BLaER1 treated with 17β-estradiol and CSF1 and Interleukin-3, amounts not matched to agents 10 nM and 100 nM (cell line): ENCODE measurements at regions not wholly inside any gene's neighbourhood (a gene's known extent, or its start where the extent isn't known, plus 50 kb on each side); places are given as distances from the start of the nearest gene placed in this dataset.

Experiments used
- H3K27ac ChIP-seq, 11 experiments: shearing (Covaris generic); formaldehyde crosslinking; 2 replicates each; pipeline ENCODE4 v1.8.1; 2022
- H3K27me3 ChIP-seq, 11 experiments: shearing (Covaris generic); formaldehyde crosslinking; 2 replicates each; pipeline ENCODE4 v1.8.1; 2022
- H3K36me3 ChIP-seq, 11 experiments: shearing (Covaris generic); formaldehyde crosslinking; 2 replicates each; pipeline ENCODE4 v1.8.1; 2022
- H3K4me1 ChIP-seq, 10 experiments: shearing (Covaris generic); formaldehyde crosslinking; 2 replicates each; pipeline ENCODE4 v1.8.1; 2022
- H3K4me2 ChIP-seq, 11 experiments: shearing (Covaris generic); formaldehyde crosslinking; 2 replicates each; pipeline ENCODE4 v1.8.1; 2022
- H3K4me3 ChIP-seq, 10 experiments: shearing (Covaris generic); formaldehyde crosslinking; 2 replicates each; pipeline ENCODE4 v1.8.1; 2022
- H3K9ac ChIP-seq, 11 experiments: shearing (Covaris generic); formaldehyde crosslinking; 2 replicates each; pipeline ENCODE4 v1.8.1; 2022
- H3K9me3 ChIP-seq, 11 experiments: shearing (Covaris generic); formaldehyde crosslinking; replicated peaks in 1 of 11; 2 replicates each; pipeline ENCODE4 v1.8.1; 2022
- H4K20me1 ChIP-seq, 11 experiments: shearing (Covaris generic); formaldehyde crosslinking; 2 replicates each; pipeline ENCODE4 v1.8.1; 2022
- Cebpa-rat ChIP-seq, 11 experiments: shearing (Covaris generic); IDR thresholded peaks; 2 replicates each; pipeline ENCODE4 v1.8.1; 2022

DNA sequence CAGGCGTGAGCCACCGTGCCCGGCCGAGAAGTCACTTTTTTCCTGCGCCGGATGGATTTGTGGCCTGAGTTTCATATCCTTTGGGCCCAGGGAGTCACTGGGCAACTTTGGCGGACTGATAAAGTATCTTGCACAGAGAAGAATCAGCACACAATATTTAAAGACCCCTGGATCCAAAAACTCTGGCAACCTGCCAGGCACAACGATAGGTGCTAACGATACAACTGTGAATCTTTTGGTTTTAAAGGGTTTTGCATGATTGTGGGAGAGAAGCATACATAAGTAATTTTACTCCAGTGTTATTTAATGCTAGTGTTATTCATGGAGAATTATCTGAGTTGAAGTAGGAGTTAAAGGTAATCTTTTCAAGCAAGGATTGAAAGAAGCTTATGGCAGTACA, 85.3 kb downstream of the TAF11L14 start:
- H3K4me1 ChIP-seq, result no peaks in the 10 kb centered on the region
- H3K4me2 ChIP-seq, result no peak overlapping the region
- H3K9me3 ChIP-seq, result peaks cover 0 to 9% (median 5%) of the 10 kb centered on the region in 11 experiments; a peak in 9 of 22 replicates
- no peak overlapping the region for H3K9ac ChIP-seq
- TF ChIP-seq Cebpa-rat (IDR thresholded peaks at IDR 0.05), result no peak
- H3K27ac ChIP-seq, result no peak overlapping the region
- H4K20me1 ChIP-seq, result no peaks in the 10 kb centered on the region
- no peak overlapping the region for H3K4me3 ChIP-seq
- no peaks in the 10 kb centered on the region for H3K27me3 ChIP-seq
- no peaks in the 10 kb centered on the region for H3K36me3 ChIP-seq

DNA sequence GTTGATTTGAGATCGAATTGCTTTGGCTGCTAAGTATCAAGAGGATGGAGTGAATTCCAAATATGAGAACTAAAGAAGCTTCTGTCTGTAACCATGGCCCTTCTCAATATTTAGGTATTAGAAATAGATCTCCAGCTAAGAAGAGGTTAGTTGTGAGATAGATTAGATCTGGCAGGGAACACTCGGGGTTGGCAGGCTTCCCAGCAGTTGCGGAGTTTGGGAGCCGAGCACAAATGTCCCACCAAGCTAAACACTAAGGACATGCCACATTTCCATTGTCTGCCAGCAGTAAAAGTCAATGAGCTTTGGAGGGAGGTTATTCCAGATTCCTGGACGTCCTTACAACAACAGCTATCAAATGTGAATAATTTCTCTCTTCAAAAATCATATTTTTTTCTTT, 85.8 kb downstream of the TAF11L14 start:
- Histone ChIP-seq H3K36me3 (no peaks in the 10 kb centered on the region), H3K9ac (no peak overlapping the region), H3K9me3 (peaks cover 0 to 6% (median 4%) of the 10 kb centered on the region in 11 experiments; a peak in 8 of 22 replicates), H3K27ac (no peak overlapping the region), H3K4me2 (no peak overlapping the region), H4K20me1 (no peaks in the 10 kb centered on the region), H3K27me3 (no peaks in the 10 kb centered on the region), H3K4me3 (no peak overlapping the region), H3K4me1 (no peaks in the 10 kb centered on the region)
- no peak for TF ChIP-seq Cebpa-rat (IDR thresholded peaks at IDR 0.05)

DNA sequence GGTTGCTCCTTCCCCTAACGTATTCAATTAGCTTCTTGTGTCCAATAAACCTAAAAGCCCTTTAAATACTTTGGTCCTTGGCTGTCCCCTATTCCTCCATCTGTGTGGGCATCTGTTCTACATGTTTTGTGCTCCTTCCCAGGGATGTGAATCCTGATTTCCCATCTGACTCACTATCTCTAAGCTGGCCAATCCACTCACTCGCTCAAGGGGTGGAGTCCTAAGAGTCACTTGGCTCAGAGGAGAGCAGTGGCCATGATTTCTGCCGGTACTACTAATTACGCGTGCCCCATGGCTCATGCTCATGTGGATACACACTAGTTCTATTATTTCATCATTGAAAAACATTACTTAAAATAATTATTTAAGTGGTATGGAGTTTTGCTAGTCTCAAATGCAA, 89.6 kb downstream of the TAF11L14 start:
- Histone ChIP-seq H3K9ac (no peak overlapping the region), H3K4me1 (no peaks in the 10 kb centered on the region), H3K4me3 (no peak overlapping the region), H3K4me2 (no peak overlapping the region), H4K20me1 (no peaks in the 10 kb centered on the region), H3K27me3 (no peaks in the 10 kb centered on the region), H3K9me3 (peaks cover 0 to 6% (median 0%) of the 10 kb centered on the region in 11 experiments; a peak in 1 of 22 replicates), H3K36me3 (no peaks in the 10 kb centered on the region), H3K27ac (no peak overlapping the region)
- TF ChIP-seq Cebpa-rat (IDR thresholded peaks at IDR 0.05), result no peak

DNA sequence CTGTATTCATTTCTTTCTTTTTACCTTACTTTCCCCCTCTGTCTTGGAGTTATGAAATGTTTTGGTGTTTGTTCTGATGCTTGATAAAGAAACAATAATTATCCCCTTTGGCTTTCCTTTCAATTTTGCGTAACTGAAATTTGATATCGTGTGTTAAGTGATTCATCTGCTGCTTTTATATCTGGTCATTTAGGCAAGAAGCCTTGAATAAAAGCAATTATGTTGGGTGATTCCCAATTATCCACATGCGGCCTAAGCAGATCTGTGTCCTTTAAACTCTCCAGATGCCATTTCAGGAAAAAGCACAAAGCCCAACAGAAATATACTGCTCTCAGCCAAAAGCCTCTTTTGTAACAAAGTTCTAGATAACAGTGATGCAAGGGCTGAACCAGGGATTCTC, 92.8 kb downstream of the TAF11L14 start:
- TF ChIP-seq Cebpa-rat (IDR thresholded peaks at IDR 0.05), result no peak
- Histone ChIP-seq H3K9me3 (no peaks in the 10 kb centered on the region), H3K4me3 (no peak overlapping the region), H3K9ac (no peak overlapping the region), H3K27ac (no peak overlapping the region), H3K27me3 (no peaks in the 10 kb centered on the region), H3K4me2 (no peak overlapping the region), H3K4me1 (no peaks in the 10 kb centered on the region), H3K36me3 (no peaks in the 10 kb centered on the region), H4K20me1 (no peaks in the 10 kb centered on the region)

DNA sequence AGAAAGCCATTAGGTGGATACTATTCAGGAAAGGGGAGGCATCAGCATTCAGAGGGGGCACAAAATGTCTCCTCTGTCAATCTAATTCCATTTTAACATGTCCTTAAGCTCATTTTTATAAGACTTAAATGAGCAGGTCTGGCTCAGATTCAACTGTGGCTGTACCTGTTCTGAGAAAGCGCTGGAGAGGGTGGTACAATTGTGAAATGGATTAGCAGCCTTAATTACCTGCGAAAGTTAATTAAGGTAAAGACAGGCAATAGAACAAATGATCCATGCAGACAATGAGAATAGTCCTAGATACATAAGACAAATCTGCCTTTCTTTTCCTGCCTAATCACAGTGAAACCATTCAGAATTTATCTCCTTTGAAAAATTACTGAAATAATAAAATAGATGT, 96.2 kb downstream of the TAF11L14 start:
- Histone ChIP-seq H3K9me3 (no peaks in the 10 kb centered on the region), H3K9ac (no peak overlapping the region), H3K4me3 (no peak overlapping the region), H3K4me1 (peaks cover 0 to 4% (median 0%) of the 10 kb centered on the region in 10 experiments; a peak in 6 of 20 replicates), H3K27me3 (no peaks in the 10 kb centered on the region), H3K36me3 (no peaks in the 10 kb centered on the region), H3K4me2 (no peak overlapping the region), H4K20me1 (no peaks in the 10 kb centered on the region), H3K27ac (no peak overlapping the region)
- no peak for TF ChIP-seq Cebpa-rat (IDR thresholded peaks at IDR 0.05)

DNA sequence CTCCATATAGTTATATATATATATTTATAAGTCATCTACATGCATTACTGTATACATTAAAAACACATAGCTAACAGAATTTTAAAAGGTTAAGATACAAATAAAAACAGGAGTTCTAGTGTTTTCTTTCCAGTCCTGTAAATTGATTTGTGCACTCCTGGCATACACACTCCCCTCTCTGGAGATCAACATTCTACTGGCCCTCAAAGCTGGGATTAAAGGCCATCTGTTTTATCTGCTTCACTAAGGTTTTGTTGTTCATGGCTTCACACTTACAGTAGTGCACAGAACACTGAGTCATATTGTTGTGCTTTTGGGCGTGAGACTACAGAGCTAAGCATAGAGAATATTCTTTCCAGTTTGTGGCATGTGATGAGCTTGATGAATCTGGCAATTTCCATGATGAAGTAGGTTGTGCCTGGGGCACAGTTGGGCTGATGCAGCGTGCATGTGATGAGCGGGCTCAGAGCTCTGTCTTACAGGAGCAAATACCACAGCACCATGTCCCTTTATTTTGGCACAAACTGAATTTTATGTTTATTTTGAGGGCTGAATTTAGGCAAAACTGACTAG, 98.2 kb downstream of the TAF11L14 start:
- no peak for TF ChIP-seq Cebpa-rat (IDR thresholded peaks at IDR 0.05)
- Histone ChIP-seq H3K9ac (no peak overlapping the region), H3K4me2 (no peak overlapping the region), H3K27me3 (no peaks in the 10 kb centered on the region), H3K4me3 (no peak overlapping the region), H3K27ac (no peak overlapping the region), H3K4me1 (peaks cover 0 to 17% (median 0%) of the 10 kb centered on the region in 10 experiments; a peak in 7 of 20 replicates), H3K36me3 (no peaks in the 10 kb centered on the region), H4K20me1 (no peaks in the 10 kb centered on the region), H3K9me3 (0 out of 22 replicates have a peak, but pooled peaks cover 0 to 2% (median 0%) of the 10 kb centered on the region in 11 experiments)

DNA sequence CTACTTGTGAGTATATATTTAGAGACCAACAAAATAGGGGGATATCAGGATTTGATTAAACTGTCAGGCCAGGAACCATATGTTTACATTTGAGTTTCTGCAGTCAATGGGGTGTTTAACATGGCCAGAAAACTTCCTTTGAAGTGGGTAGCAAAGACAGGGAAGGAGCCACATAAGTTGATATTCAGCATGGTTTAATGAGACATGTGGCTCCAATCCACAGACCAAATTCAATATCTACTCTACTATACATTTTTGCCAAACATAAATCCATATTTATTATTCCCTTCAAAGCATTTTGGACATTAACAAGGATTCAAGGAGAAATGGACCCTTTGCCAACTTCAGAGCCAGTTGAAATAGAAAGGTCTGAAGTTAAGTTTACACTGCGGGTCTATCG, 99.8 kb downstream of the TAF11L14 start:
- no peak overlapping the region for H3K4me3 ChIP-seq
- H3K9me3 ChIP-seq, result 0 out of 22 replicates have a peak, but pooled peaks cover 0 to 5% (median 0%) of the 10 kb centered on the region in 11 experiments
- no peak overlapping the region for H3K9ac ChIP-seq
- H3K36me3 ChIP-seq, result no peaks in the 10 kb centered on the region
- no peak overlapping the region for H3K4me2 ChIP-seq
- no peaks in the 10 kb centered on the region for H3K27me3 ChIP-seq
- no peaks in the 10 kb centered on the region for H4K20me1 ChIP-seq
- H3K27ac ChIP-seq, result no peak overlapping the region
- TF ChIP-seq Cebpa-rat (IDR thresholded peaks at IDR 0.05), result no peak
- peaks cover 0 to 17% (median 0%) of the 10 kb centered on the region in 10 experiments; a peak in 7 of 20 replicates for H3K4me1 ChIP-seq

DNA sequence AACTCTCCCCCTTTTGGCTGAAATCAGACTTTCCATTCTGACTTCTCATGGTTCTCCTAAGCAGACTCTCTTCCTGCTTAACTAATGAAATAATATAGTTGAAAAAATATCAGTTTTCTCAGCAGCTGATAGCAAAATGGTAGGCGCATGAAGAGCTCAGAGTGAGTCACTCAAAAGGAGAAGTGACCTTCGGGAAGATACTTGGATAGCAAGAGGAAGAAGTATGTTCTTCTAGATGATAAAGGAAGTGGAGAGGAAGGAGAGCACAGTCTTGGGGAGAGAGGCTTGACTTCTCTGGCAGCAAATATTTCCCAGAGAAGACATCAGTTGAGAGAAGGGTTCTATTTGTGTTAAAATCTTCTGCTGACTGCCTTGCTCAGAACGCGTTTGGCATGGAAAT, 101.5 kb downstream of the TAF11L14 start:
- no peak for TF ChIP-seq Cebpa-rat (IDR thresholded peaks at IDR 0.05)
- H3K9me3 ChIP-seq, result 0 out of 22 replicates have a peak, but pooled peaks cover 0 to 5% (median 0%) of the 10 kb centered on the region in 11 experiments
- peak overlapping the region in 3 of 11 experiments; percentile 54 to 73 (median 66); a peak in 6 of 22 replicates for H3K4me2 ChIP-seq

DNA sequence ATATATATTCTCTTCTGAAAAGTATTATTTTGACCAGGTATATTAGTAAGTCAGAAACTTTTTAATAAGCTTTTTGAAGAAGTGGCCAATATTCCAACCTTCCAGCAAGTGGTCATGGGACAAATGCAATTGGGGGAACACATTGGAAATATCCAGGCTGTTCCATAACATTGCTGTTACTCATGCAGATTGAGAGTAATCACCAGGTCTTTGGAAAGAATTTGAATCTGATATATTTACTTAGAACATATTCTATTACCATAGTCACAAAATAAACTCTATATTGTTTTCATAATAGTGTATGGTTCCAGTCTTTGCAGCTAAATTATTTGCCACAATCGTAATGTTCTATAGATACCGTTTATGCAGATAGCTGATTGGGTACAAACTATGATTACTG, 102.8 kb downstream of the TAF11L14 start:
- H3K36me3 ChIP-seq, result no peaks in the 10 kb centered on the region
- H4K20me1 ChIP-seq, result no peaks in the 10 kb centered on the region
- no peak for TF ChIP-seq Cebpa-rat (IDR thresholded peaks at IDR 0.05)
- H3K27me3 ChIP-seq, result no peaks in the 10 kb centered on the region
- H3K4me1 ChIP-seq, result peaks cover 0 to 17% (median 0%) of the 10 kb centered on the region in 10 experiments; a peak in 7 of 20 replicates
- no peak overlapping the region for H3K9ac ChIP-seq
- no peak overlapping the region for H3K27ac ChIP-seq
- H3K4me2 ChIP-seq, result no peak overlapping the region
- H3K4me3 ChIP-seq, result no peak overlapping the region
- peaks cover 0 to 12% (median 0%) of the 10 kb centered on the region in 11 experiments; a peak in 1 of 22 replicates for H3K9me3 ChIP-seq

More for the DNA sequence above, 101.5 kb downstream of the TAF11L14 start:
- Histone ChIP-seq H4K20me1 (no peaks in the 10 kb centered on the region), H3K27ac (peak overlapping the region in 1 of 11 experiments; percentile 23; a peak in 1 of 22 replicates), H3K4me3 (no peak overlapping the region), H3K36me3 (no peaks in the 10 kb centered on the region), H3K4me1 (peaks cover 0 to 17% (median 0%) of the 10 kb centered on the region in 10 experiments; a peak in 7 of 20 replicates), H3K27me3 (no peaks in the 10 kb centered on the region), H3K9ac (no peak overlapping the region)

DNA sequence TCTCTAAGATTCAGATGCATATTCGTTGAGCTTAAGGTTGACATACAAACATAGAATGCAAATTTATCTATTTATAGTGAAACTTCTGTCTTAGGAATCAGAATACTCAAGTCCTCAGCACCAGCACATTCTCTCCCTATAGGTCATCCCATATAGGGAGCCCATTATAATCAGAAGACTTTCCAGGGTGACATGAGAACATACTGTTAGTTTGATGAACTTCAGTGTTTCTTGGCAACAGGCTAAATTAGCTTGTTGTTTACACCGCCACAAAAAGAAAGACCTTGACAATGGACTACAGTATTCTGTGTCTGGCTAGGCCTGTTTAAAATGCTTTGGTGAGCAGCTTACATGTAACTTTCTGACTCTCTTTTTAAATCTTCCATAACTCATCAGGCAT, 104.2 kb downstream of the TAF11L14 start:
- no peaks in the 10 kb centered on the region for H4K20me1 ChIP-seq
- no peaks in the 10 kb centered on the region for H3K36me3 ChIP-seq
- no peak overlapping the region for H3K9ac ChIP-seq
- no peak overlapping the region for H3K4me2 ChIP-seq
- H3K27me3 ChIP-seq, result no peaks in the 10 kb centered on the region
- H3K4me3 ChIP-seq, result no peak overlapping the region
- TF ChIP-seq Cebpa-rat (IDR thresholded peaks at IDR 0.05), result no peak
- H3K27ac ChIP-seq, result no peak overlapping the region
- peaks cover 0 to 12% (median 0%) of the 10 kb centered on the region in 11 experiments; a peak in 1 of 22 replicates for H3K9me3 ChIP-seq
- peaks cover 0 to 17% (median 0%) of the 10 kb centered on the region in 10 experiments; a peak in 7 of 20 replicates for H3K4me1 ChIP-seq
